IPS-15b (cell line): ENCODE measurements at regions not wholly inside any gene's neighbourhood (a gene's known extent, or its start where the extent isn't known, plus 50 kb on each side); places are given as distances from the start of the nearest gene placed in this dataset.

Experiments used
- H3K27me3 ChIP-seq: one replicate; pipeline ENCODE4 v1.6.1; 2013; ENCODE audit warnings: low read length; ENCODE audit not compliant: control insufficient read depth, insufficient read depth
- H3K36me3 ChIP-seq: one replicate; pipeline ENCODE4 v1.6.1; 2013; ENCODE audit warnings: low read length; ENCODE audit not compliant: control insufficient read depth, insufficient read depth
- H3K4me1 ChIP-seq: one replicate; pipeline ENCODE4 v1.6.1; 2013; ENCODE audit warnings: mild to moderate bottlenecking, low read length; ENCODE audit not compliant: control insufficient read depth, insufficient read depth
- H3K4me3 ChIP-seq: one replicate; pipeline ENCODE4 v1.5.1; 2013; ENCODE audit warnings: low read depth, low read length
- H3K9ac ChIP-seq: one replicate; pipeline ENCODE4 v1.6.1; 2013; ENCODE audit warnings: low read depth, mild to moderate bottlenecking, low read length
- H3K9me3 ChIP-seq: one replicate; pipeline ENCODE4 v1.6.1; 2013; ENCODE audit warnings: mild to moderate bottlenecking, low read length; ENCODE audit not compliant: control insufficient read depth, insufficient read depth

- no peaks in the 10 kb centered on the region for H3K9me3 ChIP-seq
- H3K4me3 ChIP-seq: no peak overlapping the region
- H3K27me3 ChIP-seq: no peaks in the 10 kb centered on the region
- H3K4me1 ChIP-seq: peaks cover 2% of the 10 kb centered on the region
- no peaks in the 10 kb centered on the region for H3K36me3 ChIP-seq
- no peak overlapping the region for H3K9ac ChIP-seq
These were observed 439.6 kb downstream of the KCNJ2 start for GRCh38 chr17:70608957-70609356.

- H3K9ac ChIP-seq: no peak overlapping the region
- H3K4me1 ChIP-seq: peaks cover 1% of the 10 kb centered on the region
- no peak overlapping the region for H3K4me3 ChIP-seq
- H3K27me3 ChIP-seq: no peaks in the 10 kb centered on the region
- no peaks in the 10 kb centered on the region for H3K9me3 ChIP-seq
- no peaks in the 10 kb centered on the region for H3K36me3 ChIP-seq
These were observed 440.2 kb downstream of the KCNJ2 start for GRCh38 chr17:70609566-70609965.

- no peaks in the 10 kb centered on the region for H3K27me3 ChIP-seq
- no peaks in the 10 kb centered on the region for H3K4me1 ChIP-seq
- no peaks in the 10 kb centered on the region for H3K36me3 ChIP-seq
- no peak overlapping the region for H3K9ac ChIP-seq
- no peaks in the 10 kb centered on the region for H3K9me3 ChIP-seq
- H3K4me3 ChIP-seq: no peak overlapping the region
These were observed 440.8 kb downstream of the KCNJ2 start for GRCh38 chr17:70610161-70610560.

- H3K4me1 ChIP-seq: no peaks in the 10 kb centered on the region
These were observed 444.3 kb downstream of the KCNJ2 start for GRCh38 chr17:70613681-70614080.

GRCh38 chr17:70615831-70616230 lies 446.5 kb downstream of the KCNJ2 start:
- Histone ChIP-seq H3K36me3 (no peaks in the 10 kb centered on the region), H3K4me3 (no peak overlapping the region), H3K9me3 (no peaks in the 10 kb centered on the region), H3K27me3 (no peaks in the 10 kb centered on the region), H3K9ac (no peak overlapping the region), H3K4me1 (no peaks in the 10 kb centered on the region)

More at GRCh38 chr17:70613681-70614080, 444.3 kb downstream of the KCNJ2 start:
- Histone ChIP-seq H3K36me3 (no peaks in the 10 kb centered on the region), H3K4me3 (no peak overlapping the region), H3K27me3 (no peaks in the 10 kb centered on the region), H3K9ac (no peak overlapping the region), H3K9me3 (no peaks in the 10 kb centered on the region)

GRCh38 chr17:70618641-70619040 lies 449.3 kb downstream of the KCNJ2 start:
- no peak overlapping the region for H3K9ac ChIP-seq
- H3K9me3 ChIP-seq: no peaks in the 10 kb centered on the region
- H3K4me1 ChIP-seq: no peaks in the 10 kb centered on the region
- no peak overlapping the region for H3K4me3 ChIP-seq
- H3K27me3 ChIP-seq: no peaks in the 10 kb centered on the region
- H3K36me3 ChIP-seq: no peaks in the 10 kb centered on the region

- Histone ChIP-seq H3K36me3 (no peaks in the 10 kb centered on the region), H3K9me3 (no peaks in the 10 kb centered on the region), H3K4me1 (no peaks in the 10 kb centered on the region), H3K27me3 (no peaks in the 10 kb centered on the region), H3K4me3 (no peak overlapping the region), H3K9ac (no peak overlapping the region)
These were observed 452.2 kb downstream of the KCNJ2 start for GRCh38 chr17:70621566-70621965.

GRCh38 chr17:70622368-70623260 lies 453.3 kb downstream of the KCNJ2 start:
- H3K9me3 ChIP-seq: no peaks in the 10 kb centered on the region
- H3K4me3 ChIP-seq: no peak overlapping the region
- no peaks in the 10 kb centered on the region for H3K36me3 ChIP-seq
- no peak overlapping the region for H3K9ac ChIP-seq
- no peaks in the 10 kb centered on the region for H3K27me3 ChIP-seq
- H3K4me1 ChIP-seq: no peaks in the 10 kb centered on the region

- Histone ChIP-seq H3K36me3 (no peaks in the 10 kb centered on the region), H3K27me3 (no peaks in the 10 kb centered on the region), H3K4me3 (no peak overlapping the region), H3K9ac (no peak overlapping the region), H3K9me3 (no peaks in the 10 kb centered on the region), H3K4me1 (no peaks in the 10 kb centered on the region)
These were observed 454.9 kb downstream of the KCNJ2 start for GRCh38 chr17:70624211-70624610.

GRCh38 chr17:70629902-70630301 lies 460.6 kb downstream of the KCNJ2 start:
- Histone ChIP-seq H3K9me3 (no peaks in the 10 kb centered on the region), H3K4me3 (no peak overlapping the region), H3K27me3 (no peaks in the 10 kb centered on the region), H3K4me1 (no peaks in the 10 kb centered on the region), H3K9ac (no peak overlapping the region), H3K36me3 (no peaks in the 10 kb centered on the region)

GRCh38 chr17:70636517-70637133 lies 467.3 kb downstream of the KCNJ2 start:
- Histone ChIP-seq H3K9ac (no peak overlapping the region), H3K4me3 (no peak overlapping the region), H3K27me3 (no peaks in the 10 kb centered on the region), H3K9me3 (no peaks in the 10 kb centered on the region), H3K4me1 (no peaks in the 10 kb centered on the region), H3K36me3 (no peaks in the 10 kb centered on the region)

GRCh38 chr17:70642059-70642458 lies 472.7 kb downstream of the KCNJ2 start:
- Histone ChIP-seq H3K36me3 (no peaks in the 10 kb centered on the region), H3K9me3 (no peaks in the 10 kb centered on the region), H3K4me1 (no peaks in the 10 kb centered on the region), H3K9ac (no peak overlapping the region), H3K27me3 (no peaks in the 10 kb centered on the region), H3K4me3 (no peak overlapping the region)
